ENCODE measurements at regions not wholly inside any gene's neighbourhood (a gene's known extent, or its start where the extent isn't known, plus 50 kb on each side); places are given as distances from the start of the nearest gene placed in this dataset.

GRCh38 chr18:59988098-59988706, 88.4 kb downstream of the PMAIP1 start:
- TF ChIP-seq CTCF (IDR thresholded peaks at IDR 0.05; ENCODE audit: insufficient read depth, low read length) (peak; percentile 98), REST (IDR thresholded peaks at IDR 0.05; ENCODE audit: insufficient replicate concordance, low read depth) (no peak), GABPA (IDR thresholded peaks at IDR 0.05; ENCODE audit: low read depth) (no peak), POLR2AphosphoS5 (IDR thresholded peaks at IDR 0.05; ENCODE audit: low read depth) (no peak), SPI1 (IDR thresholded peaks at IDR 0.05; ENCODE audit: borderline replicate concordance, low read depth) (no peak)

Measured in HL-60 (cell line).